Stimulated activated CD8-positive, alpha-beta memory T cell treated with anti-CD3 and anti-CD28 coated beads, Interleukin-12 subunit alpha, Interleukin-12 subunit beta, amount 100 ng/mL, for 4 hours (primary cell): ENCODE measurements at regions not wholly inside any gene's neighbourhood (a gene's known extent, or its start where the extent isn't known, plus 50 kb on each side); places are given as distances from the start of the nearest gene placed in this dataset.
"Not testable (repeated sequence)": the region's sequence is repeated elsewhere in the genome, so short reads cannot be mapped to it uniquely, and the experiment has no call there.

Experiments
- DNase-seq: peaks from one replicate; pipeline ENCODE4 v3.0.0-alpha.2; 2020; ENCODE audit warnings: low read depth

DNA sequence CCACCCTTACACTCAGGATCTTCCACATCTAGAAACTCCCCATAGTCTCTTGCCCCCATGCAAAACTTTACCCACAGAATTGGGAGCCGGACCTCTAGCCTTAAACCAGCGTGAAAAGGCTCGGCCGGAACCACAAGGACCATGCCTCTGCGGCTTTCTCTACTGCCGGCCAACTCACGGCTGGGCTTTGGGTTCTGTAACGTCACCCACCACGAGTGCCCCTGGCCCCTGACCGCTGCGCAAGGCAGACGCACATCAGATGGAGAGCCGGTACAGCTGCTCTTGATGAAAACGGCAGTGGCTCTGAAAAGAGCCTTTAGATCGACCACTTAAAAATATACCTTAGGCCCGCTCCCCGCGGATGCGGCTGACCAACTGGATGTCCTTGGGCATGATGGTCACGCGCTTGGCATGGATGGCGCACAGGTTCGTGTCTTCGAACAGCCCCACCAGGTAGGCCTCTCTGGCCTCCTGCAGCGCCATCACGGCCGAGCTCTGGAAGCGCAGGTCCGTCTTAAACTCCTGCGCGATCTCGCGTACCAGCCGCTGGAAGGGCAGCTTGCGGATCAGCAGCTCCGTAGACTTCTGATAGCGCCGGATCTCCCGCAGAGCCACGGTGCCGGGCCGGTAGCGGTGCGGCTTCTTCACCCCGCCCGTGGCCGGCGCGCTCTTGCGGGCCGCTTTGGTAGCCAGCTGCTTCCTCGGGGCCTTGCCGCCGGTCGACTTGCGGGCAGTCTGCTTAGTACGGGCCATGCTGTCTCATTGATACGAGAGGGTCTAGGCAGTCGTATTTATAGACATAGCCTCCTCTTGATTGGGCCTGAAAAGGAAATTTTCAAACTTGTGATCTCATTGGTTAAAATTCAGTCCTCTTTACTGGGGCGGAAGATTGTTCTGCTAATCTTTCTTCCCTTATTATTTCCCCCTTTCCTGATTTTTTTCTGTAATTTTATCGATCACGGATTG is 66.3 kb downstream of the FAM72C start:
- not testable (repeated sequence) for DNase-seq

DNA sequence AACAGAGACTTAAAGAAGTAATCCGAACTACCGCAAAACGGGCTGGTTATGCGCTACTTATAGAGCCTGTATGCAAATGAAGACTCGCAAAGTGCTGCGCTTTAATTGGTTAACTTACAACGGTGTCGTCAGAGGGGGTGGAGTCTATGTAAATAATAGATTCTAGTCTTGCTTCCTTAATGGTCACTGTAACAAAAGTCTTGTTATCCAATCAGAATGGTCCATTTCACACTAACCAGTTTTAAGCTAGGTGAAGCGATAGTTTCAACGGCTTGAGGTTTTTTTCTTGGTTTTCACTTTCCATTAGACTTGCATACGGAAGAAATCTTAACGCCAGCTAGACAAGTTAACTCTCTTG is 67.2 kb downstream of the FAM72C start:
- DNase-seq = not testable (repeated sequence)

DNA sequence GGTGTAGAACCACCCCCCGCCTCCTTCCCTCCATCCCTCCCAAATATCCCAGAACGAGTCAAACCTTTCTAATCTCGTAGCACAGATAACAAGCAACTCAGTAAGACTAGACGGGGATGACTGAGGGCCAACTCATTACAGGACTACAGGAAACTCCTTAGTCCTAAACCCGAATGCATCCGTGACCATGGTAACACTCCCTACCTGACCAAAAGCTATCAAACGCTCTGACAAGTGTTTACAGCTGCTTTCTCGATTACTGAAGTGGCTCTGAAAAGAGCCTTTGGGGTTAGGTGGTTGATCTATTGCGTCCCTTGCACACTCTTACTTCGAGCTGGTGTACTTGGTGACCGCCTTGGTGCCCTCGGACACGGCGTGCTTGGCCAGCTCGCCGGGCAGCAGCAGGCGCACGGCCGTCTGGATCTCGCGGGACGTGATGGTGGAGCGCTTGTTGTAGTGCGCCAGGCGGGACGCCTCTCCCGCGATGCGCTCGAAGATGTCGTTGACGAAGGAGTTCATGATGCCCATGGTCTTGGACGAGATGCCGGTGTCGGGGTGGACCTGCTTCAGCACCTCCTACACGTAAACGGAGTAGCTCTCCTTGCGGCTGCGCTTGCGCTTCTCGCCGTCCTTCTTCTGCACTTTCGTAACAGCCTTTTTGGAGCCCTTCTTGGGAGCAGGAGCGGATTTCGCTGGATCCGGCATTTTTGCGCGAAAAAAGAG is 67.7 kb downstream of the FAM72C start:
- not testable (repeated sequence) for DNase-seq

DNA sequence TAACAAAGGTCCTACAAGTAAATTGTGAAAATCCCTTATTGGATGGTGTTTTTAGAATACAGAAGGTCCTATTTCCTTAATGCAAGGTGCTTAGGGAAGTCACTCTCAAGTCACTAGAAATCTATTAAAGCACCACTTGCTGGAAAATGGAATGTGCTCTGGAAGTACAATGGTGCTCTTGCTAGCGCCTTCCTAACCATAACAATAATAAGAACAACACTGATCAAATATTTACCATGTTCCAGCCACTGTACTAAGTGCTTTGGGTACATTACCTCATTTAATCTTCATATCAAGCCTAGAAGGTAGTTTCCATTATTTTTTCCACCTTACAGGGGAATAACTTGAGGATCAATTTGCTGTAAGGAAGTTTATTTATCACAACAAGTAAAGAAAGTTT is 75.4 kb downstream of the FAM72C start:
- DNase-seq = not testable (repeated sequence)

DNA sequence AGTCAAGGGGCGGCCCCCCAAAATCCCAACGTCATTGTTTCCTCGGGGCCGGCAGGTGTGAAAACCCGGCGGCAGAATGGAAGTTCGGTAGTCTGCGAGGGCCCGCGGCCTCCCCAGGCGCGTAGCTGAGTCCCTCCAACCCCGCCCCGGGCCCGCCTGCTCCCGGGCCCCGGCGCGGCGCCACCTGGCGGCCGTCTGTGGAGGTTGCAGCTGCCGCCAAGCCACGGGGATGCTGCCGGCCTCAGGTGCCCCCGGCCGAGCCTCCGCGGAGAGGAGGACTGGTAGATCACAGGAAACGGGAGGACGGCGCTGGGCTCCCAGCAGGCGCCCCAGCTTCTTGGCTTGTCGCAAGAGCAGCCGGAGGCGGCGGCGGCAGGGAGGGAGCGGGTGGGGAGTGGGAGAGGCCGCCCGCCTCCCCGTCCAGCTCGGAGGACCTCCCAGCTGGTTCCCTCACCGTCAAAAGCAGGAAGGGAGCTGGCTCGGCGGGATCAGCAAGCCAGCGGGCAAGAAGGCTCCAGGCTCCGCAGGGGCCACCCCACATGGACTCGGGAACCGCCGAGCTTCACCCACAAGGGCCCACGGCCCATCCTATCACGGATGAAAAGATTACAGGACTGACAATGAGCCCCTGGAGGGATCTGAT is 86.7 kb downstream of the FAM72C start:
- peak; percentile 70 for DNase-seq

DNA sequence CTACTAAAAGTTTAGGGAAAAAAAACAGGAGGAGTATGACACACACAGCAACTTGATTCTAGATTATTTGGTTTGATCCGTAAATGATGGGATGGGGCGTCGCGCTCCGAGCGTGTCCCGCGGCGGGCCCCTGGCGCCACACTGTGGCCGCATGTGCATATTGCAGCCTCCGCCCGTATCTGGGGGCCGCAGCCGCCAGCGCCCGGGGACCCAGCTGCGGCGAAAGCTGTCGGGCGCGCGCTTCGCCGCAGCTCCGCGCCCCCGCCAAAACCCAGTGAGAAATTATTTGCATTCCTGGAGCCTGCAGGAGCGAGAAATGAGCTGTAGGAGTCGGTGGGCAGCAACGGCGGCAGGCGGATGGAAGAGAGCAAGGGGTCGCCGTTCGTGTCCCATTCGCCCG is 87.3 kb downstream of the FAM72C start:
- DNase-seq = peak; percentile 36

DNA sequence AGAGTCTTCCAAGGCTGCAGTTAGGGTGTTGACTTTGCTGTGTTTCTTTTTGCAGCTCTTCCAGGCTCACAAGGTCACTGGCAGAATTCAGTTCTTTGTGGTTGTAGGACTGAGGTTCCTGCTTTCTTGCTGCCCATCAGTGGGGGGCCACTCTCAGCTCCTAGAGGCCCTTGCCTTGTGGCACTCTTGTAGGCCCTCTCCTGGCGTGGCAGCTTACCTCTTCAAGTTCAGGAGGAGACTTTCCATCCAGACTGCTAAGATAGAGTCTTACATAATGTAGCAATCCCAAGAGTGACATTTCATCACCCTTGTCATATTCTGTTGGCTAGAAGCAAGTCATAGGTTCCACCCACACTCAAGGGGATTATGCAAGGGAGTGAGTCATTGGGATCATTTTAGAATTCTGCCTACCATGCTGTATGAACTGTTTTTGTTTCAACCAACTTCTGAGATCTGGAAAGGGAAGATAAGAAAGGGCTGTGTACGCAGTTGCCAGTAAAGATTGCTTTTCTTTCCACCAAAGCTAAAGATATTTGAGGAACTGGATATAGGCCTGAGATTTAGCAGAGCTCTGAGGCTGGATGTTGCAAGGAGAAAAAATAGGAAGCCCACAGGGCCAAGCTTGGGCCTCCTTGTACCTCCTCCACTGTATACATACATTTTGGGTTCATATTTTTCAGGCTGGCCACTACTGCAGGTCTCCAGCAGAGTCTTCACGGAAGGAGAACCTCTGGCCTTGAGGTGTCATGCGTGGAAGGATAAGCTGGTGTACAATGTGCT is 91.8 kb downstream of the FAM72C start:
- not testable (repeated sequence) for DNase-seq

DNA sequence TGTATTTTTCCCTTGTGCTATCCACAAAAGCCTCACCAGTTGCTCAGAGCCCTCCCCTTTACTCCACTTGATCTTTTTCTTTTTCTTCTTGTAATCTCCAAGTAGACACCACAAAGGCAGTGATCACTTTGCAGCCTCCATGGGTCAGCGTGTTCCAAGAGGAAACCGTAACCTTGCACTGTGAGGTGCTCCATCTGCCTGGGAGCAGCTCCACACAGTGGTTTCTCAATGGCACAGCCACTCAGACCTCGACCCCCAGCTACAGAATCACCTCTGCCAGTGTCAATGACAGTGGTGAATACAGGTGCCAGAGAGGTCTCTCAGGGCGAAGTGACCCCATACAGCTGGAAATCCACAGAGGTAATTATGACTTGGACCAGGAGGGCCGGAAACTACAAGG is 95.8 kb downstream of the FAM72C start:
- not testable (repeated sequence) for DNase-seq

DNA sequence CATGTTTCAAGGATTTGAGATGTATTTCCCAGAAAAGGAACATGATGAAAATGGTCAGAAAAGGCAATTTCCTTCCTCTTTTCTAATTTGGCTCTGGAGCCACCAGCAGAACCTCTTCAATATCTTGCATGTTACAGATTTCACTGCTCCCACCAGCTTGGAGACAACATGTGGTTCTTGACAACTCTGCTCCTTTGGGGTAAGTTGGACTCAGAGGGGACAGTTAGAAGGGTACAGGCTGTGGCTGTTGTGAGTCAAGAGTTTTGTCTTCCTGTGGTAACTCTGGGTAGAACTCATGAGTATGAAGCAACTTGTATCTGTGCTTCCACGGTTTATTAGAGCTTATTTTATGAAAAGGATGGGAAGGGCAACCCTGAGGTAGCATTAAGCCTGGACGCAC is 97.2 kb downstream of the FAM72C start:
- DNase-seq = not testable (repeated sequence)

DNA sequence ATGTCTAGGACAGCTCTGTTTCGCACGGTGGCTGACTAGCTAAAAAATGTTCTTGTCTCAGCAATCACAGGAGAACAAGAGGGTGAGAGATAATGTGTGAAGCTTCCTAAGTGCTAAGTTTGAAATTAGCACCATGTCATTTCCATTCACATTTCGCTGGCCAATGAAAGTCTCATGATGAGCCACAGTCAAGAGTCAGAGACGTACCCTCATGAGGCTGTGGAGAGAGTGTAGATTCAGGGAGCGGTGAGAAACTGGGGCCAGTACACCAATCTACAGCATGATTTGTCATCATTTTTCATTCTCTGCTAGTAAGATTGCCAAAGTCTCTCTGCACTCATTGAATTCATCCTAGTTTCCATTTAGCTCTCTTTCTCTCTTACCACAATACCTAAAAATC is 98.1 kb downstream of the FAM72C start:
- not testable (repeated sequence) for DNase-seq

DNA sequence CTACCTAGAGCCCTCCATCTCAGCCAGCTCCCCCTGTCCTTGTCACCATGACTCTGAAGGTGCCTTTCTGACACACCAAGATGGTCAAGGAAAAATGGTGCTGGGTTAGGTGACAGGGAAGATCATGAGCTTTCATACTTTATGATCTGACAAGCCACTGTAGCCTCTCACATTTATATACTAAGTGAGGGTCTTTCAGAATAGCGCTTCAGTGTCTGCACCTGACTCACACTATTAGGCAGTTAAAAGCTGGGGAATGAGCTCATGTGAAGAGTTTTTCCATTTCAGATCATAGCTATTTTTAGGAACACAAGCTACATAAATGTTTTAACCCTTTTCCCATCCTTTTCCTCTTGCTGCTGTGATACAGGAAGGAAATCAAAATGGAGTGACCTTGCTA is 101.4 kb downstream of the FAM72C start:
- not testable (repeated sequence) for DNase-seq

DNA sequence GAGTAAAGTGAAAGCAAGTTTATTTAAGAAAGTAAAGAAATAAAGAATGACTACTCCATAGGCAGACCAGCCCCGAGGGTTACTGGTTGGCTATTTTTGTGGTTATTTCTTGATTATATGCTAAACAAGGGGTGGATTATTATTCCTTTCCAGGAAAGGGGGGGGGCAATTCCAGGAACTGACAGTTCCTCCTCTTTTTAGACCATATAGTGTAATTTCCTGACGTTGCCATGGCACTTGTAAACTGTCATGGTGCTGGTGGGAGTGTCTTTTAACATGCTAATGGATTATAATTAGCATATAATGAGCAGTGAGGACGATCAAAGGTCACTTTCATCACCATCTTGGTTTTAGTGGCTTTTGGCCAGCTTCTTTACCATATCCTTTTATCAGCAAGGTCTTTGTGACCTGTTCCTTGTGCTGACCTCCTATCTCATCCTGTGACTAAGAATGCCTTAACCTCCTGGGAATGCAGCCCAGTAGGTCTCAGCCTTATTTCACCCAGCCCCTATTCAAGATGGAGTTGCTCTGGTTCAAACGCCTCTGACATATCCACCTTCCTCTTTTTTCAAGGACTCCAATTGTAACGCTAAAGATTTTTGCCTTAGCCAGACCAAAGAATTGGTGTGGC is 104.1 kb downstream of the FAM72C start:
- not testable (repeated sequence) for DNase-seq

DNA sequence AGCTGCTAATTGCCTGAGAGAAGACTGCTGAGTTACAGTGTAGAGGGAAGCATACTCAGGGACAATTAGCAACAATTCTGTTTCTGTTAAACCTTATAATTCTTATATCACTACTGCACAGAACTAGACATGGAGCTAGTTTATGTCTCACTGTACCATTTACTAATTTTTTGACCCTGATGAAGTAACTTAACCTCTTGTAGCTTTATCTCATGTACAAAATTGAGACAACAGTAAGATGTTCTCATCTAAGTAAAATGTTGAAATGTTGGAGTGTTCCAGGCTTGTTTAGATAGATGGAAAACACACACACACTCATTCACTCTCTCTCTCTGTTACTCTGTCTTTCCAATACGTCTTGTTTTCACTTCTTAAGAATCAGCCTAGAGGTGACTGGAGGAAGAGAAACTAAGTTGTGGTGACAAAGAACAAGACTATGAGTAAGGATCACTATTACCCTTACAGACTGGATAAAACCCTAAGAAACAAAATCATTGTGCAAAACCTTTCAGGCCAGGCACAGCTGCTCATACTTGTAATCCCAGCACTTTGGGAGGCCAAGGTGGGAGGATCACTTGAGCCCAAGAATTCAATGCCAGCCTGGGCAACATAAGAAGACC is 107.8 kb downstream of the FAM72C start:
- not testable (repeated sequence) for DNase-seq

DNA sequence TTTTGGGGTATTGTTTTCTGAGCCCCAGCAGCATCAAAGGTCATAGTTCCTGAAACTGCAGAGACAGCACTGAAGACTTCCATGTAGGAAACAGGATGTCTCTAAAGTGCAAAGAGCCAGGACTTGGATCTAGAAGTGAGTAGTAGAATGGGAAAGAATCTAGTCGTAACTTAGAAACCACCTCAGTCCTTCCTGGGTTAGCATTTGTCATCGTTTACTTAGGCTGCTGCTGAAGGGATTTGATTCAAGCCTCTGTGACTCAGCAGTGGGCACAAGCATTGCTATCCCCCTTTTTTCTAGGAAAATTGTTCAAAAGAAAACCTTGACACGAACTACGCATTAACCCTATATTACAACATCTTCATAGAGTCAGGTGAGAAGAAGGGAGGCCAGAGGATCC is 109.1 kb downstream of the FAM72C start:
- DNase-seq = not testable (repeated sequence)

DNA sequence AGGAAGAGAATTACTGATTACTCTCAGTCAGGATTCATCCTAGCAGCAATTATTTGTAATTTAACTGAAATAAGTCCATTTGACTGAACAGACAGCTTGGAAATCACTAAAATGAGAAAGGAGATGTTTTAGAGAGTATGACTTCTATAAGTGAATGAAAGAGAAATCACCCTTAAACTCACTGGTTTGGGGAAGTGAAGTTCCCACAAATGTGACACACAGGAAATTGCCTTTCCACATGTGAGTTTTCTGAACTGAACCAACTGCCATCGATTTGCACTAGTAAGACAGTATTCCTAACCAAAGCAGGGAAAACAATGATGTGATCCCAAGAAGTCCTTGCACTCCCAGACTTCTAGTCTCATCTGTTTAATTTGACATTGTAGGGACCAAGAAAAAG is 110.5 kb downstream of the FAM72C start:
- not testable (repeated sequence) for DNase-seq

DNA sequence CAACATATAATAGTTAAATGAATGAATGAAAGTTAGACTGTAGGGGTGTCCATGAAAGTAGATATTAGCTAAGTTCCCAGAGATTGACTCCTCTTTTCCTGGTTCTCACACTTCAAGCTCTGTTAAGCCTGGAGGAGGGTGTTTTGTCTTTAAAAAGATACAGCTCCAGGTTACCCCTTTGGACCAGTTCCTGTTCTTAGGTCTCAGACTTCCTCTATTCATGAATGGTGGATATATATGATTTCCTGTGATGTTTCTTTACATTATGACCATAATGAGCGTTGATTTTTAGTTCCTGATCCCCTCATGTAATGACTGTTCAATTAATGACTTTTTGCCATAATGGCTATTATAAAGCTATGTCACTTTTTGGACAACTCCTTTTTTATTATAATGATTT is 115.9 kb downstream of the FAM72C start:
- not testable (repeated sequence) for DNase-seq

DNA sequence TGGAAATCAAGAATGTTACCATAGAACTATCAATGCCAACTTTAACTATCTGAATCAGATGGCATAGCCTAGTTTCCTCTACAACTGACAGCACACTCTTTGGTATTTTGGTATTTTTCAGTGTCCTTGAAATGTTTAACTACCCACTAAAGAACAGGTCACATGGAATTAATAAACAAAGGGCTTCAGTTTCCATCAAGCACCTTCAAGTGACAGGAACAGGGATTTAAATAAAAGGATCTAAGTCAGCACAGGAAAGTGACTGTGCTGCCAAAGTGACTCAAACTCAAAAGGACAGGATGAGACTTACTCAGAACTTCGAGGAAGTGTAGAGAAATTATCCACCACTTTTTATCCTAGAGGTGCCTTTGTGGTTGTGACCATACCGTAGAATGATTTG is 117.7 kb downstream of the FAM72C start:
- DNase-seq = not testable (repeated sequence)

DNA sequence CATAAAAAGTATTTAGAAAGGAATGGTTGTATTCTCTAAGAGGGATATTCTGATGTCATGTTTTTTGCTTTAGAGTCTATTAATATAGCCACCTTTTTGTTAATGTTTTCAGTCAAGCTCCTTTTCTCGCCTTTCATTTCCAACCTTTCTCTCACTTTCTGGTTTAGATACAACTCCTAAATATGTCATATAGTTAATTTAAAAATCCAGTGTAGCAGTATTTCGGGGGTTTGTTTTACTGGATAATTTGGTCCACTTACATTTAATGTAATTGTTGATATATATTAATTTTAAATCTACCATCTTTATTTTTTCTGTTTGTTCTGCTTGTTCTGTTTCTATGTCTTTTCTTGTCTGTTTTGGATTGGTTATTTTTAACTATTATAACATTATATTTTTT is 121.1 kb downstream of the FAM72C start:
- not testable (repeated sequence) for DNase-seq

DNA sequence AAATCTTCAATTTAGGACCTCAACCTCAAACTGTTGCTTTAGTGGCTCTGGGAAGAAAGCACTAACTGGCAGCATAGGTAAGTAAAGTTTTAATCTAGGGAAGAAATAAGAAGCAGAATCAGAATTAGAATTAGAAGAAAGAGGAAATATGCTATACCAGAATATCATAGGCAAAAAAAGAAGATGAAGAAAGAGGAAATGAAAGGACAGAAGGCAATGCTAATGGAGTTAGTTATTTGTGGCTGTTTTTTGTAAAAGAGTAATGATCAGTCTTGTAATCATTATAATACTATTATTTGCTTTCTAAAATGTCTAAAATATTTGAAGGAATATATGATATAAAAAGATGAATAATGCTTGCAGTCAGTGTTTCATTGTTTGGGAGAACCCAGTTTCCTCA is 122.9 kb downstream of the FAM72C start:
- DNase-seq = not testable (repeated sequence)

DNA sequence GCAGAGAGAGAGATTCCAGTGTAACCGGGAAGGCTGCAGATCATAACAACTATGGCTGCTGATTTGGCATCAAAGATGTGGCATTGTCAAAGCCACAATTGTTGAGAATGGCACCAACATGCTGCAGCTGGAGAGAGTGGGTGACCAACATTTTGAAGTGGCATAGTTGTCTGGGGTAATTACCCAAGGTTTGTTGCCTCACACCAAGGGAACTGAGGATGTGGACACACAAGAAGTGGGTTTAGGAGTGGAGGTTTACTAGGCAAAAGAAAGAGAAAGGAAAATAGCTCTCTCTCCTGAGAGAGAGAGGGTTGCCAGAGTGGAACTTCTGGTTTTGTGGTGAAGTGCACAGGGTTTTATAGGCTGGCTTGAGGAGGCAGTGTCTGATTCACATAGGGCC is 126.6 kb downstream of the FAM72C start:
- not testable (repeated sequence) for DNase-seq

DNA sequence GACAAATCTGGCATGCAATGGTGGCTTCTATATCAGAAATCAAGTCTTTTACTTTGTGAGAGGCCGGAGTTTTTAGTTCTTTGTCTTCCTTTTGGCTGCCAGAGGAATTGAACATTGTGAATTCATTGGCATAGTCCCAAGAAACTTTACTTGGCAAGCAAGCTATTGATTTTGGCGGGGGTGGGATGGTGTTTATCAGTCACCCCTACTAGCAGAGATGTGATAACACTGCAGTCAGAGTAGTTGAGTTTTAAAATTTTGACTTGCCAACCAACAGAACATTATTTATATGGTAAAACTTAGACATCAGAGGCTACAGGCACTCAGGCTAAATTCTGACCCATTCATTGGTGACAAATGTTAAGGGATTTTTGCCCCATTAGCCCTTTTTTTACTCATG is 129.7 kb downstream of the FAM72C start:
- not testable (repeated sequence) for DNase-seq
